BJ (cell line): ENCODE measurements at regions not wholly inside any gene's neighbourhood (a gene's known extent, or its start where the extent isn't known, plus 50 kb on each side); places are given as distances from the start of the nearest gene placed in this dataset.

ENCODE experiments used
- CTCF ChIA-PET: fragments of 350-600 bp; formaldehyde crosslinking; extraction: SDS; loops from one replicate; lab custom pipeline; 2021; ENCODE audit warnings: antibody characterized with exemption, inconsistent platforms; lab: Yijun Ruan, JAX
- POLR2A ChIA-PET: fragments of 300-600 bp; sonication (Branson Sonifier 250); formaldehyde crosslinking; extraction: SDS; loops from one replicate; lab custom pipeline; 2021; ENCODE audit warnings: antibody characterized with exemption; lab: Charles Lee
- DNase-seq: peaks from one replicate; pipeline ENCODE4 v3.0.0-alpha.2; 2011; ENCODE audit warnings: low read depth
- H3K27me3 ChIP-seq: 2 replicates; pipeline ENCODE4 v1.6.0; 2011; ENCODE audit warnings: low read length; ENCODE audit not compliant: control insufficient read depth, insufficient read depth
- H3K36me3 ChIP-seq: 2 replicates; pipeline ENCODE4 v1.5.1; 2011; ENCODE audit warnings: low read length; ENCODE audit not compliant: control insufficient read depth, insufficient read depth
- H3K4me3 ChIP-seq: 2 replicates; pipeline ENCODE4 v1.5.1; 2011; ENCODE audit warnings: low read depth, mild to moderate bottlenecking, control low read depth, low read length
- CTCF ChIP-seq: IDR thresholded peaks from 2 replicates; pipeline ENCODE4 v1.5.1; 2011; ENCODE audit warnings: low read depth, mild to moderate bottlenecking, control low read depth, inconsistent platforms, low read length, moderate library complexity; ENCODE audit not compliant: insufficient read depth

GRCh38 chr2:120549841-120550240, 185.8 kb upstream of the GLI2 start:
- ChIA-PET CTCF (interaction anchor here (0.7 to 3.9 kb wide), 5 partner anchors 10 to 794 kb away, joined by 3 to 13 read pairs (median 4); no protein-coding TSS in a partner anchor), POLR2A (no interaction called here)
- Histone ChIP-seq H3K36me3 (no peaks in the 10 kb centered on the region), H3K4me3 (no peak overlapping the region), H3K27me3 (no peaks in the 10 kb centered on the region)
- TF ChIP-seq CTCF = no peak
- DNase-seq = no peak

- no peak for DNase-seq
- CTCF ChIA-PET = interaction anchor here (0.7 to 3.9 kb wide), 7 partner anchors 9 to 794 kb away, joined by 3 to 13 read pairs (median 3); no protein-coding TSS in a partner anchor
- POLR2A ChIA-PET = no interaction called here
- Histone ChIP-seq H3K4me3 (no peak overlapping the region), H3K27me3 (no peaks in the 10 kb centered on the region), H3K36me3 (no peaks in the 10 kb centered on the region)
- no peak for TF ChIP-seq CTCF
These were observed 185.4 kb upstream of the GLI2 start for GRCh38 chr2:120550282-120550681.

GRCh38 chr2:120550893-120551446, 184.7 kb upstream of the GLI2 start:
- CTCF ChIA-PET = interaction anchor here (0.7 to 3.9 kb wide), 5 partner anchors 9 to 207 kb away, joined by 3 to 13 read pairs (median 3); no protein-coding TSS in a partner anchor
- Histone ChIP-seq H3K27me3 (no peaks in the 10 kb centered on the region), H3K36me3 (no peaks in the 10 kb centered on the region), H3K4me3 (no peak overlapping the region)
- no peak for DNase-seq
- POLR2A ChIA-PET = no interaction called here
- no peak for TF ChIP-seq CTCF

- Histone ChIP-seq H3K4me3 (no peak overlapping the region), H3K36me3 (no peaks in the 10 kb centered on the region), H3K27me3 (no peaks in the 10 kb centered on the region)
- ChIA-PET CTCF (interaction anchor here (0.7 to 3.9 kb wide), 5 partner anchors 8 to 208 kb away, joined by 3 to 13 read pairs (median 3); no protein-coding TSS in a partner anchor), POLR2A (no interaction called here)
- no peak for DNase-seq
- TF ChIP-seq CTCF = no peak
These were observed 184.1 kb upstream of the GLI2 start for GRCh38 chr2:120551522-120551921.

GRCh38 chr2:120552079-120552478, 183.6 kb upstream of the GLI2 start:
- CTCF ChIA-PET = interaction anchor here (0.7 to 3.9 kb wide), 3 partner anchors 8 to 208 kb away, joined by 3 to 13 read pairs (median 6); no protein-coding TSS in a partner anchor
- TF ChIP-seq CTCF = no peak

More at GRCh38 chr2:120552079-120552478, 183.6 kb upstream of the GLI2 start:
- no peak overlapping the region for H3K4me3 ChIP-seq
- no peaks in the 10 kb centered on the region for H3K36me3 ChIP-seq
- no peak for DNase-seq
- POLR2A ChIA-PET = no interaction called here
- H3K27me3 ChIP-seq = no peaks in the 10 kb centered on the region
